ENCODE measurements at regions not wholly inside any gene's neighbourhood (a gene's known extent, or its start where the extent isn't known, plus 50 kb on each side); places are given as distances from the start of the nearest gene placed in this dataset.
A peak's percentile ranks its signal among the peaks of the same experiment; 100 is the strongest.

DNA sequence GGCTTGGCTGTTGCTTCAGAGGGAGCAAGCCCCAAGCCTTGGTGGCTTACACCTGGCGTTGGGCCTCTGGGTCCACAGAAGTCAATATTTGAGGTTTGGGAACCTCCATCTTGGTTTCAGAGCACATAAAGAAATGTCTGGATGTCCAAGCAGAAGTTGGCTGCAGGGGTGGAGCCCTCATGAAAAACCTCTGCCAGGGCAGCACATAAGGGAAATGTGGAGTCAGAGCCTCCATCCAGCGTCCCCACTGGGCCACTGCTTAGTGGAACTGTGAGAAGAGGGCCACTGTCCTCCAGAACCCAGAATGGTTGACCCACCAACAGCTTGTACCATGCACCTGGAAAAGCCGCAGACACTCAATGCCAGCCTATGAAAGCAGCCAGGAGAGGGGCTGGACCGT lies 573.5 kb upstream of the ZWINT start:
- Histone ChIP-seq H3K9me3 (ENCODE audit: control insufficient read depth in 2 of 3, insufficient read depth in 1 of 3, low read length in 3 of 3) (peaks cover 0 to 4% (median 0%) of the 10 kb centered on the region in 3 donors), H3K27ac (ENCODE audit: low read depth in 2 of 2, low read length in 2 of 2) (no peak overlapping the region), H3K36me3 (ENCODE audit: control insufficient read depth in 2 of 3, insufficient read depth in 3 of 3, low read length in 3 of 3) (no peaks in the 10 kb centered on the region), H3K9ac (ENCODE audit: low read length in 3 of 3) (no peak overlapping the region), H3K4me3 (ENCODE audit: low read length in 3 of 3) (no peak overlapping the region), H3K27me3 (ENCODE audit: control insufficient read depth, insufficient read depth, low read length) (no peaks in the 10 kb centered on the region), H3K4me1 (ENCODE audit: control insufficient read depth in 2 of 3, insufficient read depth in 2 of 3, low read depth in 1 of 3, low read length in 3 of 3) (no peaks in the 10 kb centered on the region)
- no peak for FAIRE-seq
- peak in 1 of 5 donors; percentile 32 for DNase-seq
- intact Hi-C loops (cut with DNase I), result no loop called here
- TF ChIP-seq, protein P1, sequence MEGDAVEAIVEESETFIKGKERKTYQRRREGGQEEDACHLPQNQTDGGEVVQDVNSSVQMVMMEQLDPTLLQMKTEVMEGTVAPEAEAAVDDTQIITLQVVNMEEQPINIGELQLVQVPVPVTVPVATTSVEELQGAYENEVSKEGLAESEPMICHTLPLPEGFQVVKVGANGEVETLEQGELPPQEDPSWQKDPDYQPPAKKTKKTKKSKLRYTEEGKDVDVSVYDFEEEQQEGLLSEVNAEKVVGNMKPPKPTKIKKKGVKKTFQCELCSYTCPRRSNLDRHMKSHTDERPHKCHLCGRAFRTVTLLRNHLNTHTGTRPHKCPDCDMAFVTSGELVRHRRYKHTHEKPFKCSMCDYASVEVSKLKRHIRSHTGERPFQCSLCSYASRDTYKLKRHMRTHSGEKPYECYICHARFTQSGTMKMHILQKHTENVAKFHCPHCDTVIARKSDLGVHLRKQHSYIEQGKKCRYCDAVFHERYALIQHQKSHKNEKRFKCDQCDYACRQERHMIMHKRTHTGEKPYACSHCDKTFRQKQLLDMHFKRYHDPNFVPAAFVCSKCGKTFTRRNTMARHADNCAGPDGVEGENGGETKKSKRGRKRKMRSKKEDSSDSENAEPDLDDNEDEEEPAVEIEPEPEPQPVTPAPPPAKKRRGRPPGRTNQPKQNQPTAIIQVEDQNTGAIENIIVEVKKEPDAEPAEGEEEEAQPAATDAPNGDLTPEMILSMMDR (IDR thresholded peaks at IDR 0.05; ENCODE audit: borderline replicate concordance, extremely low read depth, insufficient read depth), result no peak

DNA sequence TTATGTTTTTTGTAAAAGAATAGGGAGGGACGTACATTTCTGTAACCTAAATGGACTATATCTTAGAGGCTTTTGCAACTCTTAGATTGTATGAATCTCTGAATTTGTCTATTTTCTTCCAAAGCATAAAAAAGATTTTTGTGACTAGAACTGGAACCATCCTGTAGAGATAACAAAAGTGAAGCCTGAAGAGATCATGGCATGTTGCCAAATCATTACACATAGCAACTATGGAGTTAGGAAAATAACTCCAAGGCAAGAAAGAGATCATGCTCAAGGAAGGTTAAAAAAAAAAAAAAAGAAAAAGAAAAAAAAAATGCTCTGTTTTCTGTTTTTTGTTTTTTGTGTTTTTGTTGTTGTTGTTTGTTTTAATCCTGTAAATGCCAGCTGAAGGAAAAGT lies 567.7 kb upstream of the ZWINT start:
- no peaks in the 10 kb centered on the region for H3K36me3 ChIP-seq (ENCODE audit: control insufficient read depth in 2 of 3, insufficient read depth in 3 of 3, low read length in 3 of 3)
- peak in 1 of 5 donors; percentile 4 for DNase-seq
- H3K9ac ChIP-seq (ENCODE audit: low read length in 3 of 3), result no peak overlapping the region
- peaks cover 0 to 11% (median 0%) of the 10 kb centered on the region in 3 donors for H3K9me3 ChIP-seq (ENCODE audit: control insufficient read depth in 2 of 3, insufficient read depth in 1 of 3, low read length in 3 of 3)
- H3K4me1 ChIP-seq (ENCODE audit: control insufficient read depth in 2 of 3, insufficient read depth in 2 of 3, low read depth in 1 of 3, low read length in 3 of 3), result no peaks in the 10 kb centered on the region
- intact Hi-C loops (cut with DNase I), result no loop called here
- no peak overlapping the region for H3K4me3 ChIP-seq (ENCODE audit: low read length in 3 of 3)
- FAIRE-seq, result no peak
- no peak overlapping the region for H3K27ac ChIP-seq (ENCODE audit: low read depth in 2 of 2, low read length in 2 of 2)
- H3K27me3 ChIP-seq (ENCODE audit: control insufficient read depth, insufficient read depth, low read length), result no peaks in the 10 kb centered on the region
- TF ChIP-seq, protein P1 (IDR thresholded peaks at IDR 0.05; ENCODE audit: borderline replicate concordance, extremely low read depth, insufficient read depth), result no peak

DNA sequence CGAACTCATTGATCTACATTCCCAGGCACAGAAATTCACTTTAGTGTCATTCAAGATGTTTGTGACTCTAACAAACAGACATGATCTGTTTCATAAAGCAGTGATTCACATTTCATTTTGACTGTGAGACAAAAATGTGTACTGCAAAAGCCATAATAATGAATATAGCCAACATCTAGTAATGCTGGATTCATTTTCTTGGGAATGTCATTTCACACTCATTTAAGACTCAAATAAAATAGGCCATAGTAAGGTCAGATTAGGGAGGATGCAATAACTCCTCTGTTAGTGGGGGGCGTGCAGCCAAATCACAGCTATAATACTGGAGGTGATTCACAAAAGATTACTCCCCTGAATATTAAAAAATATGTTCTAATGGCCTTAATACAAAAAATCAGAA lies 566.6 kb upstream of the ZWINT start:
- Histone ChIP-seq H3K4me1 (ENCODE audit: control insufficient read depth in 2 of 3, insufficient read depth in 2 of 3, low read depth in 1 of 3, low read length in 3 of 3) (no peaks in the 10 kb centered on the region), H3K9me3 (ENCODE audit: control insufficient read depth in 2 of 3, insufficient read depth in 1 of 3, low read length in 3 of 3) (peaks cover 0 to 11% (median 0%) of the 10 kb centered on the region in 3 donors), H3K27me3 (ENCODE audit: control insufficient read depth, insufficient read depth, low read length) (no peaks in the 10 kb centered on the region), H3K36me3 (ENCODE audit: control insufficient read depth in 2 of 3, insufficient read depth in 3 of 3, low read length in 3 of 3) (no peaks in the 10 kb centered on the region), H3K4me3 (ENCODE audit: low read length in 3 of 3) (no peak overlapping the region), H3K9ac (ENCODE audit: low read length in 3 of 3) (no peak overlapping the region), H3K27ac (ENCODE audit: low read depth in 2 of 2, low read length in 2 of 2) (no peak overlapping the region)
- TF ChIP-seq, protein P1 (IDR thresholded peaks at IDR 0.05; ENCODE audit: borderline replicate concordance, extremely low read depth, insufficient read depth), result no peak
- intact Hi-C loops (cut with DNase I), result no loop called here
- no peak for FAIRE-seq
- no peak for DNase-seq

Measured in kidney (tissue), 13 donors.